ENCODE measurements at regions not wholly inside any gene's neighbourhood (a gene's known extent, or its start where the extent isn't known, plus 50 kb on each side); places are given as distances from the start of the nearest gene placed in this dataset.

GRCh38 chr2:67839668-67840067 is 223.1 kb downstream of the C1D start:
- no peak for FAIRE-seq

GRCh38 chr2:67840460-67841068 is 222.2 kb downstream of the C1D start:
- no peak for FAIRE-seq

- no peak for FAIRE-seq
Observed at GRCh38 chr2:67841711-67842110, 221.1 kb downstream of the C1D start.

DNA sequence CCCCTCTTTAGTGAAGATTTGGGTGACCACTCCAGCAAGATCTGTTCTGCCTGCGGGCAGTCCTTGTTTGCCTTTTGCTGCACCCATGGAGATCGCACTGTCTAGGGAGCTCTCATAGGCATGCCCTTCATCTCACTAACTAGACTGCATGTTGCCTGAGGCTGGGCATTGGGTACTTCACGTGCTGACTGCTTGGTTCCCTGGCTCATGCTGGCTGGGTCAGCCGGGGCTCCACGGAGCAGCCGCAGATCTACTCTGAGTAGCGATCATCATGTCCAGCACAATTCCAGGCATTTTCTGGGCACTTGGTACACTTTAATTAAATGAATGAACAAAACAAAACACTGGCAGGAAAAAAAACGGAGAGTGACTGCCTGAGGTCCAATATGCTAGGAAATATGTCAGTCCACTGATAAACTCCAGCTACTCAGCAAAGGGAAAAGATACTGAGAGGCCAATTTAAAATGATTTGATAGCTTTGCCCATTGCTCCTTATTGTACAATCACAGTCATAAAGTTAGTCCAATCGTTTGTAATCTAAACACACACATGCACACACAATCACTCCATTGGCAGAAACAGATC is 220.3 kb downstream of the C1D start:
- no peak for FAIRE-seq

- no peak for FAIRE-seq
Observed at GRCh38 chr2:67844024-67844540, 218.7 kb downstream of the C1D start.

DNA sequence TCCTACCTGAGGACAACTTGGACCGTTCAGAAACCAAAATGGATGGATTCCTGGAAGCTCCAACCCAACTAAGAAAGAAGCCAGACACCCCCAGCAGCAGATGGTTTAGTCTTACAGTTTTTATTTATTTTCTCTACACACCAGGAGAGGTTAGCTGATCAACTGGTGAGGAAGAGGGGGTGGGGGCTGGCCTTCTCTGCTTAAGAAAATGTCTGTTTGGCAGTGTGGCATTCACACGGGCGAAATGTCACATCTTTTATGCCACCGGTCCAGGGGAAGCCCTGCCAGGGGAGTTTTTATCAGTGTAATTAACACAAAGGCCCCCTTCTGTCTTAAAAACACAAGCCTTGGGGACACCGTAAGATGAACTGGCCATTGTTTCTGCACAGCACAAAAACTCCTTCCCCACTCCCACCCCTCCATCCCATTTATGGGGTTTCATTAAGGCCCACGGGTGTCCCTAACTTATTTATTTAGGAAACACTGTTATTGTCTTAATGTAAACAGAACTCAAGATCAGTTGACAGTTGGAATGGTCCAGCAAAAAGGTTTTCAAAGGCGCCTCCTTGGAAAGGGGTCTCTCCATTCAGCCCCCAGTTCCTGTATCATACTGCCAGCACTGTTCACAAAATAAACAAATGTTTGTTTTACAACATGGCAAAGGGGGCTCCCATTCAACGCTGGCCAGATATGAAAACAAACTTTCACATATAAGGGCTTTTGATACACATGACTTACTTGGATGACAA is 217.0 kb downstream of the C1D start:
- no peak for FAIRE-seq

GRCh38 chr2:67846370-67847070 is 216.3 kb downstream of the C1D start:
- FAIRE-seq, result no peak

GRCh38 chr2:67848551-67849285 is 214.1 kb downstream of the C1D start:
- FAIRE-seq, result no peak

DNA sequence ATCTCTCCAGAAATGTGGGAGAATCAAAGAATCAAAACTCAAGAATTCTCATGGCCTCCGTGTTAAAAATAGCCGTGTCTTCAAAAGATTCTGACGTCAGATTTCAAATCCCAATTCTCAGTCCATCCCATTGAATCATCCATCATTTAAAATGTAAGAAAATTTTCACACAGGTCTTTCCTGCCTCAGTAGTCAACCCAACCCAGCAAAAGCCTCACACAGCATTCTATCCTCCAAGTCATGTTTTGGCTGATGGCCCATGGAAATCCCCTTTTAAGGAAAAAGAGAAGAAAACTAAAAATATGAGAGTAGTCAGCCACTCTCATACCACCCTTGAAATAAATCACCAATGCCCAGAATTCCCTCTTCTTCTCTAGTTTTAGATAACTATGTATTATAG is 211.8 kb downstream of the C1D start:
- FAIRE-seq, result no peak

DNA sequence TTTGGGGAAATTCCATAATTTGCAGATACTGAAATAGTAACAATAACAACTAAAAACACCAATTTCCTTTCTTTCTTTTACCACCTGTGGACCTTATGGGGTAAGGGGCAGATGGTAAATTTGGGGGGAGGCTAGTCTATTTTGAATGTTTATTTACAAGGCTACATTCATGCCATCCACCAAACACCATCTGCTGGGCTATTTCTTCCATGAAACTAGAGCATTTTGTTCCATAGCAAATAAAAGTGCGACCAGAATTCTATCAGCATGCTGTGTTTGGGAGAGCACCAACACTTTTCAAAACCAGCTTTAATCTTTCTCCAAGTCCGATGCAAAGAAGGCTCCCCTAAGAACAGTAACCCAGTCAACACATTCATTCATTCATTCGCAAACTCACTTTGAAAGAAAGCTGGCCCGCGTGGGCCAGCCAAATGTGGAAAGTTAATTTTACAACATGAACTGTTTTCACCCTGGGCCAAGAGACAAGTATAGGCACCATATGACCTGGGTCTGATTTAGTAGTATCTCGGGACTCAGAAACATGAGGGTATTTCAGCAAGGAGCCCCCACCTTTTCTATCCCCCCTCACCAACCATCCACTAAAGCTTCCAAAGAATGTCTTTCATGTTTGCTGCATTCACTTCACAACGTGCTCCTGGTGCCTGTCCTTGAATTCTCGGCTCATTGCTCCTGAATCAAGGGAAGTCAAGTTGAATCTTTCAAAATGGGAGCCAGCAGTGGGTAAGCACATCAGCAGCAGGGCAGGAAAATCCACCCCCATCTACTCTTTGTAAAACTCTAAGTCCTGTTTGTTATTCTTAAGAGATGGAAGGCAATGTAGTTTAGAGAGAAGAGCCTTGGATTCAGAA is 210.6 kb downstream of the C1D start:
- no peak for FAIRE-seq

GRCh38 chr2:67854103-67854743 is 208.6 kb downstream of the C1D start:
- no peak for FAIRE-seq

GRCh38 chr2:67854798-67855197 is 208.0 kb downstream of the C1D start:
- no peak for FAIRE-seq

- no peak for FAIRE-seq
Observed at GRCh38 chr2:67856866-67857265, 205.9 kb downstream of the C1D start.

DNA sequence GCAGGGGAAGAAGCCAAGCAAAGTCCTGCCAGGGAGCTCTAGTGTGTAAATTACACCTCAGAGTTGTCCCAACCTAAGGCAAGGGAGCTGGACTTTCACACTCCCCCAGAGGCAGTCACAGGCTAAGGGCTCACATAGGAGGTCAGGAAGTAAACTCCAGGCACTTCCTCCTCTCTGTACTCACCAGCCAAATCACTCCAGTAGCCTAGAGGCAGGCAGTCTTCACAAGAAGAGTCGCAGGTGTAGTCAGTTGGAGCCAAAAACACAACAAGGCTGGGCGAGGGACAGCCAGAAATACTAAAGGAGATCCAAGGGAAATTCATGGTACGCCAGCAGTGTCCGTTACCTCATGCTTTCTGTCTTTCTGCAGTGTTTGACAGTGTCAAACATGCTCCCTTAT is 205.0 kb downstream of the C1D start:
- no peak for FAIRE-seq

- FAIRE-seq, result no peak
Observed at GRCh38 chr2:67858886-67859285, 203.9 kb downstream of the C1D start.

- no peak for FAIRE-seq
Observed at GRCh38 chr2:67865917-67866316, 196.9 kb downstream of the C1D start.

GRCh38 chr2:67867735-67868134 is 195.1 kb downstream of the C1D start:
- FAIRE-seq, result no peak

- FAIRE-seq, result no peak
Observed at GRCh38 chr2:67871686-67872412, 191.0 kb downstream of the C1D start.

DNA sequence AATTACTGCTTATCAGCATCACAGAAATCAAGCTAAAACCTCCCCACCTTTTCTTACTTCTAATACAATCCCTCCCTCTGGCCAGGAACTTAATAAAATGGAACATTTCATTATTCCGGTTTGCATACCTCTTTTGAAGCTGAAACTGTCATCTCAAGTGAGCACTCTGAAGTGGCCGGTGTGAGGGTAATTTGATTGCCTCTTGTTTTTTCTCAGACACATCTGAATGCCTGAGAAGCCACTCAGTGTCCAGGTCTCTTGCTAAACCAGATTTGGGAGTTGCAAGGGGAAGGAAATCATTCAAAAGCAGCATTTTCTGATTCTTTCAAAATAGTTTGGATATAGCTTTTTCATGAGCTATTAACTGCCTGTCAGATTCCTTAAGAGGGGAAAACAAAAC is 190.3 kb downstream of the C1D start:
- no peak for FAIRE-seq

- FAIRE-seq, result no peak
Observed at GRCh38 chr2:67873916-67874315, 188.9 kb downstream of the C1D start.

Data from colon (tissue), 2 donors.